Mesendoderm (in vitro differentiated cells): ENCODE measurements at regions not wholly inside any gene's neighbourhood (a gene's known extent, or its start where the extent isn't known, plus 50 kb on each side); places are given as distances from the start of the nearest gene placed in this dataset.

Source experiments
- DNase-seq: peaks from one replicate; pipeline ENCODE4 v3.0.0; 2013
- H2AK5ac ChIP-seq: 2 replicates; pipeline ENCODE4 v1.6.1; 2013; ENCODE audit warnings: low read length, inconsistent platforms
- H2BK120ac ChIP-seq: 2 replicates; pipeline ENCODE4 v1.6.1; 2013; ENCODE audit warnings: low read depth, mild to moderate bottlenecking, low read length, moderate library complexity, mixed read lengths
- H2BK15ac ChIP-seq: replicated peaks from 2 replicates; pipeline ENCODE4 v1.6.1; 2013; ENCODE audit warnings: low read depth, mild to moderate bottlenecking, moderate library complexity
- H2BK5ac ChIP-seq: 2 replicates; pipeline ENCODE4 v1.6.1; 2013; ENCODE audit warnings: low read length, inconsistent platforms
- H3K18ac ChIP-seq: 2 replicates; pipeline ENCODE4 v1.6.1; 2013; ENCODE audit warnings: mild to moderate bottlenecking, low read length, mixed read lengths
- H3K23ac ChIP-seq: one replicate; pipeline ENCODE4 v1.6.1; 2013; ENCODE audit warnings: low read length
- H3K27ac ChIP-seq: 2 replicates; pipeline ENCODE4 v1.5.1; 2013; ENCODE audit warnings: low read depth, mild to moderate bottlenecking, inconsistent platforms, low read length, moderate library complexity
- H3K27me3 ChIP-seq: 2 replicates; pipeline ENCODE4 v1.6.1; 2013; ENCODE audit warnings: low read length, control low read depth, mild to moderate bottlenecking, inconsistent platforms; ENCODE audit not compliant: insufficient read depth, poor library complexity
- H3K36me3 ChIP-seq: 2 replicates; pipeline ENCODE4 v1.6.1; 2013; ENCODE audit warnings: low read length, inconsistent platforms; ENCODE audit not compliant: control insufficient read depth, insufficient read depth
- H3K4ac ChIP-seq: one replicate; pipeline ENCODE4 v1.6.1; 2013; ENCODE audit warnings: low read depth, mild to moderate bottlenecking, low read length, moderate library complexity
- H3K4me1 ChIP-seq: 2 replicates; pipeline ENCODE4 v1.6.1; 2013; ENCODE audit warnings: low read depth, low read length, inconsistent platforms; ENCODE audit not compliant: control insufficient read depth
- H3K4me2 ChIP-seq: 2 replicates; pipeline ENCODE4 v1.6.1; 2013; ENCODE audit warnings: low read length
- H3K4me3 ChIP-seq: 2 replicates; pipeline ENCODE4 v1.5.1; 2013; ENCODE audit warnings: mild to moderate bottlenecking, low read length
- H3K56ac ChIP-seq: one replicate; pipeline ENCODE4 v1.6.1; 2013; ENCODE audit warnings: low read length
- H3K79me1 ChIP-seq: 2 replicates; pipeline ENCODE4 v1.6.1; 2013; ENCODE audit warnings: low read length, inconsistent platforms
- H3K79me2 ChIP-seq: 2 replicates; pipeline ENCODE4 v1.6.1; 2013; ENCODE audit warnings: mild to moderate bottlenecking, low read length; ENCODE audit not compliant: control insufficient read depth, insufficient read depth
- H3K9ac ChIP-seq: 2 replicates; pipeline ENCODE4 v1.6.1; 2013; ENCODE audit warnings: low read length, inconsistent platforms
- H4K5ac ChIP-seq: one replicate; pipeline ENCODE4 v1.6.1; 2013; ENCODE audit warnings: low read length
- H4K8ac ChIP-seq: one replicate; pipeline ENCODE4 v1.6.1; 2013; ENCODE audit warnings: low read depth, mild to moderate bottlenecking, control low read depth, low read length, moderate library complexity
- WGBS: extraction: QIAGEN DNeasy Blood & Tissue Kit; methylation state at CpG from one replicate; pipeline ENCODE4 v1.1.7; 2013; ENCODE audit warnings: low lambda C conversion rate, missing lambda C conversion rate; ENCODE audit not compliant: insufficient coverage; ENCODE audit errors: extremely low coverage; 5-methylcytosine and 5-hydroxymethylcytosine counted together

GRCh38 chr3:106121491-106122289, 252.9 kb upstream of the CBLB start:
- Histone ChIP-seq H3K27ac (no peak overlapping the region), H2BK120ac (no peak overlapping the region), H3K79me1 (no peaks in the 10 kb centered on the region), H3K23ac (no peak overlapping the region), H3K27me3 (no peaks in the 10 kb centered on the region), H3K4me2 (no peak overlapping the region), H3K4me1 (no peaks in the 10 kb centered on the region), H3K4me3 (no peak overlapping the region), H4K5ac (no peak overlapping the region), H3K18ac (no peak overlapping the region), H2BK5ac (no peak overlapping the region), H3K56ac (no peak overlapping the region), H2BK15ac (no peak overlapping the region), H3K9ac (no peak overlapping the region), H3K4ac (no peak overlapping the region), H3K79me2 (no peaks in the 10 kb centered on the region), H3K36me3 (no peaks in the 10 kb centered on the region), H2AK5ac (no peak overlapping the region), H4K8ac (no peak overlapping the region)
- WGBS: no CpG with 5 or more reads among the region's 3 CpGs
- no peak for DNase-seq

GRCh38 chr3:106124818-106125217, 256.0 kb upstream of the CBLB start:
- Histone ChIP-seq H4K5ac (no peak overlapping the region), H2BK5ac (no peak overlapping the region), H4K8ac (no peak overlapping the region), H3K4ac (no peak overlapping the region), H3K27me3 (no peaks in the 10 kb centered on the region), H3K4me2 (no peak overlapping the region), H3K36me3 (no peaks in the 10 kb centered on the region), H3K4me1 (no peaks in the 10 kb centered on the region), H3K56ac (no peak overlapping the region), H3K27ac (no peak overlapping the region), H3K79me1 (no peaks in the 10 kb centered on the region), H2AK5ac (no peak overlapping the region), H3K4me3 (no peak overlapping the region), H3K18ac (no peak overlapping the region), H2BK120ac (no peak overlapping the region), H3K23ac (no peak overlapping the region), H3K79me2 (no peaks in the 10 kb centered on the region), H3K9ac (no peak overlapping the region), H2BK15ac (no peak overlapping the region)
- WGBS: no CpG with 5 or more reads among the region's 1 CpG
- peak; percentile 41 for DNase-seq

GRCh38 chr3:106125321-106125720, 256.5 kb upstream of the CBLB start:
- Histone ChIP-seq H3K4me1 (no peaks in the 10 kb centered on the region), H3K36me3 (no peaks in the 10 kb centered on the region), H3K79me2 (no peaks in the 10 kb centered on the region), H3K27ac (no peak overlapping the region), H3K4me2 (no peak overlapping the region), H3K27me3 (no peaks in the 10 kb centered on the region), H2BK5ac (no peak overlapping the region), H3K4me3 (no peak overlapping the region), H3K23ac (no peak overlapping the region), H3K79me1 (no peaks in the 10 kb centered on the region), H2BK15ac (no peak overlapping the region), H3K9ac (no peak overlapping the region), H3K4ac (no peak overlapping the region), H3K56ac (no peak overlapping the region), H4K8ac (no peak overlapping the region), H2AK5ac (no peak overlapping the region), H2BK120ac (peak overlapping the region; percentile 61), H3K18ac (no peak overlapping the region), H4K5ac (no peak overlapping the region)
- DNase-seq: no peak
- WGBS: no CpG with 5 or more reads among the region's 3 CpGs

- Histone ChIP-seq H3K4me2 (no peak overlapping the region), H3K79me2 (no peaks in the 10 kb centered on the region), H3K4me3 (no peak overlapping the region), H2BK15ac (no peak overlapping the region), H3K27ac (no peak overlapping the region), H2BK5ac (no peak overlapping the region), H3K56ac (peak overlapping the region; percentile 34), H4K5ac (no peak overlapping the region), H3K23ac (no peak overlapping the region), H4K8ac (no peak overlapping the region), H3K4me1 (peaks cover 4% of the 10 kb centered on the region), H3K36me3 (no peaks in the 10 kb centered on the region), H3K27me3 (no peaks in the 10 kb centered on the region), H2AK5ac (no peak overlapping the region), H3K79me1 (no peaks in the 10 kb centered on the region), H3K18ac (no peak overlapping the region), H2BK120ac (no peak overlapping the region), H3K4ac (no peak overlapping the region), H3K9ac (no peak overlapping the region)
- no peak for DNase-seq
- no CpG with 5 or more reads among the region's 4 CpGs for WGBS
These were observed 257.4 kb upstream of the CBLB start for GRCh38 chr3:106126067-106126845.

GRCh38 chr3:106126846-106127235, 258.0 kb upstream of the CBLB start:
- H3K18ac ChIP-seq: no peak overlapping the region
- peak overlapping the region; percentile 34 for H3K56ac ChIP-seq
- H2BK5ac ChIP-seq: no peak overlapping the region
- no peak overlapping the region for H3K23ac ChIP-seq
- H4K8ac ChIP-seq: no peak overlapping the region
- H3K4ac ChIP-seq: no peak overlapping the region
- DNase-seq: peak; percentile 82
- no peak overlapping the region for H3K4me2 ChIP-seq
- no peak overlapping the region for H3K9ac ChIP-seq
- no peak overlapping the region for H2BK120ac ChIP-seq
- WGBS: no CpG with 5 or more reads among the region's 4 CpGs
- H3K79me1 ChIP-seq: no peaks in the 10 kb centered on the region
- H2BK15ac ChIP-seq: no peak overlapping the region
- H3K4me1 ChIP-seq: peaks cover 5% of the 10 kb centered on the region
- no peaks in the 10 kb centered on the region for H3K36me3 ChIP-seq
- no peak overlapping the region for H3K4me3 ChIP-seq
- no peaks in the 10 kb centered on the region for H3K79me2 ChIP-seq
- no peak overlapping the region for H2AK5ac ChIP-seq
- no peaks in the 10 kb centered on the region for H3K27me3 ChIP-seq
- no peak overlapping the region for H3K27ac ChIP-seq
- no peak overlapping the region for H4K5ac ChIP-seq
